Cerebellar cortex (tissue), 1 donor: ENCODE measurements at regions not wholly inside any gene's neighbourhood (a gene's known extent, or its start where the extent isn't known, plus 50 kb on each side); places are given as distances from the start of the nearest gene placed in this dataset.
A peak's percentile ranks its signal among the peaks of the same experiment; 100 is the strongest.
"Not testable (repeated sequence)": the region's sequence is repeated elsewhere in the genome, so short reads cannot be mapped to it uniquely, and the experiment has no call there.

Experiments
- DNase-seq: peaks from one replicate; pipeline ENCODE4 v3.0.0-alpha.2; 2015; ENCODE audit warnings: low spot score

DNA sequence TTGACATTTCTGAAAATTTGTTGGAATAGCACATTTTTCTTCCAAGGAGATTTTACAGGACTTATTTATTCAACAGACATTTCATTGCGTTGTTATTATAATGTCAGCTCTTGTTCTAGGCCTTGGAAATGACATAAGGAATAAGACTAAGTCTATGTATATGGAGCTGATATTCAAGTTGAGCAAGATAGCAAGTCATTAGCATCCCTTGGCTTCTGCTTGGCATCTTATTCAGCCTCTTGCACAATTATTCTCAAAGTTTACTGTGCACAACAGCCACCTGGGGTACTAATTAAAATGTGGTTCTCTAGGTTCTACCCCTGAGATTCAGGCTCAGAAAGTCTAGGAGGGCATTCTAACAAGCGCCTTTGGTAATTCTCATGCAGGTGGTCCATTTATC lies 304.8 kb upstream of the DDI1 start:
- no peak for DNase-seq

DNA sequence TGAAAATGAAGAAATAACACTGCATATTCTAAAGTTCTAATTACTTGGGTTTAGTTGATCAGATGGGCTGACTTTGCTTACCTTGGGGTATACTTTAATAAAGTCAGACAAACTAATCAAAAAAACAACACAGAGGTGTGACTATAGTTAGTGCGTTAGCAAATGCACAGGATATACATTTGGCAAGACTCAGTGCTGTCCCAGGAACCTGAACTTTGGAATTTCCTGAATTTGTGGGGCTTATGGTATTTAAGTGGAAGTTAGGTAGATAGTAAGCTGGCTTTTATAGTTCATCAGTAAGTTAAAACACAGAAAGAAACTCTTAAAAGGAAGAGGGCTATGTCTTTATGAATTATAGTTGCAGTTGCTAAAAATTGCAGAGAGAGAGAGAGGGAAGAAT lies 302.6 kb upstream of the DDI1 start:
- DNase-seq = no peak

DNA sequence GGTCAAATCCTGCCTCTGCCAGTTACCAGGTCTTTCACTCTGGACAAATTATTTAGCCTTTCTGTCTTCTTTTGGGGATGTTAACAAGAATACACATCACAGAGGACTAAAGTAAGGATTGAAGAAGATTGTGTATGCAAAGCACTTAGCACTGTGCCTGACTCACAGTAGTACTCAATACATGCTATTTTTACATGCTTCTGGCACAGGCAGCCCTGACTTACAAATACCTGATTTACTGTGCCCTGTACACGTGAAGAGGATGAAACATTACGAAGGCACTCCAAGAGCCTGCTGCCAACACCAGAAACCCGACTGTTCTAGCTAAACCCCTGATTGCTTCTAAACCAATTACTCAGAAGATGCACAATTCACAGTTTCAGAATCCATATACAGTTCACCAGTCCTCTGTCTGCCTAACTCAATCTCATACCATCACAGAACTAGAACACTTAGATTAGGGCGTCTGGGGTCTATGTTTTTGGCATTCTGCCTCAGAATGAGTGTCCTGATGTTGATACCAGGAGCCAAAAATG lies 300.9 kb upstream of the DDI1 start:
- DNase-seq = no peak

DNA sequence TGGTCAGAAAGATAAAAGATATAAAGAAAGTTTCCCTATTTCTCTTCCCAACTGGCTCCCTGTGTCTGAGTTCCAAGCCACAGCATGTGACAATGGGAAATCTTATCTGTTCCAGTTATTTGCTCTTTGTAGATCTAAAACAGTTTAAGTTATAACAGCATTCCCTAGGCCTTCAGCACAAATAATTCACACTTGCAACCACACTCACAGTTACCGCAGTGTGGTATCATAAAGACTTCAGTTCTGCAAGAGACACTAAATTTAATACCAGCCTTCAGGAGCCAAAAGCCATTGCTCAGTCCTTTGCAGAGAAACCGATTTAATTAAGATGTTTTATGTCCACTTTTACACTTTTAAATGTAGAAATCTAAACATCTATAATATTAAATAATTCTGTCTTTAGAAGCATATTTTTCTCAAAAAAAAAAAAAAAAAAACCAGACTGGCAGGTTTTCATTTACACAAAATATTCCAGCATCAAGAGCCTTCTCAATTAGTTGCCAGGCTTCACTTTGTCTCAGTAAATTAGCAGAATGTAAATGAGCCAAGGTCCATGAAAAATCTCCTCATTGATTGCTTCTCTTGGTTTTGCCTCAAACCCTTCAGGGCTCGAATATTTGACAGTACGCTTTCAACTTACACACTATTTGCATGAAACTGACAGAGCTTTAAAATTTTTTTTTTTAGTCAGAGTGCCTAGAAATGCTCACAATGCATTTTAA lies 300.0 kb upstream of the DDI1 start:
- DNase-seq = no peak

DNA sequence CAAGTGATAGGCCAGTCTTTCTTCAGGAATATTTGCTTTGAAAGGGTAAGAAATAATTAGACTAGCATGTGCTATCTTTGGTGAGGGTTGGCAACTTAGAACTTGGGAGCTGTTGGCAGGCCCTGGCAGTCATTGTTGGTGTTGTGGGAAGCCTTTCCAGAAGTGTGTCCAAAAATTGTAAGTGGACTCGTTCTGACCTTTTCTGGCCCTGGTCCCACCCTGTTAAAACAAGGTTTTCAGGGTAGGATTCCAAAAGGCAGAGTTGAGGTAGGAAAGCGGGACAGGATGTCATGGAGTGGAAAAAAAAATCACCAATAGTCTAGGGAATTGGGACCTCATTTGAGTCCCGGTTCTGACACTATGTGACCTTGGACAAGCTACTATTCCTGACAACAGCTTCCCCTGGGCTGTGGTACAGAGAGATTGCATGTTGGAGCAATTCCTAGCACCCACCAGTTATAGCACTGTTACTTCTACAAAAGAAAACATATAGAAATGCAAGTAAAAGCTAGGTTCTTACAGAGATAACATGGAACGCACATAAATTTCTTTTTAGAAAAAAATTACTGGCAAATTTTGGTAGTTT lies 299.3 kb upstream of the DDI1 start:
- DNase-seq = no peak

DNA sequence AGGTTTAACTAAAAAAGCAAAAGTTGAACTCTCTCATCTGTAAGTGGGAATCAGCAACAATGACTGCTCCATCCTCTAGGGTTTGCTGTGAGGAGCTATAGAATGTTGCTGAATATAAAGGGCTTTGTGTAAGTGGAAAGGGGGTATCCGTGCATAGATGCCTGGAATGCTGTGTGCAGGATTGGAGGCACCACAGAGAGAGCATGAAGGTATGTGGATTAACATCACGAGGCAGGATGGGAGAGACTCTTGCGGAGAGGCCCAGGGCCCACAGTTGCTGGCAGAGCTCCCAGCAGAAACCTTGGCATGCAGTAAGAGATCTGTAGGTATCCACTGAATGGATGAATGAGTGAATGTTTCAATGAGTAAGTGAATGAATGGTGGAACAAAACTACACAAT lies 298.7 kb upstream of the DDI1 start:
- DNase-seq = no peak

DNA sequence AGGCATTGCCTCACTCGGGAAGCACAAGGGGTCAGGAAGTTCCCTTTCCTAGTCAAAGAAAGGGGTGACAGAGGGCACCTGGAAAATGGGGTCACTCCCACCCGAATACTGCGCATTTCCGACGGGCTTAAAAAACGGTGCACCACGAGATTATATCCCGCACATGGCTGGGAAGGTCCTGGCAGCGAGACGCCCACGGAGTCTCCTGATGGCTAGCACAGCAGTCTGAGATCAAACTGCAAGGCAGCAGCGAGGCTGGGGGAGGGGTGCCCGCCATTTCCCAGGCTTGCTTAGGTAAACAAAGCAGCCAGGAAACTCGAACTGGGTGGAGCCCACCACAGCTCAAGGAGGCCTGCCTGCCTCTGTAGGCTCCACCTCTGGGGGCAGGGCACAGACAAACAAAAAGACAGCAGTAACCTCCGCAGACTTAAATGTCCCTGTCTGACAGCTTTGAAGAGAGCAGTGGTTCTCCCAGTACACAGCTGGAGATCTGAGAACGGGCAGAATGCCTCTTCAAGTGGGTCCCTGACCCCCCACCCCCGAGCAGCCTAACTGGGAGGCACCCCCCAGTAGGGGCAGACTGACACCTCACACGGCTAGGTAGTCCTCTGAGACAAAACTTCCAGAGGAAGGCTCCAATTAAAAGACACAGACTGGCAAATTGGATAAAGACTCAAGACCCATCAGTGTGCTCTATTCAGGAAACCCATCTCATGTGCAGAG lies 297.2 kb upstream of the DDI1 start:
- not testable (repeated sequence) for DNase-seq

DNA sequence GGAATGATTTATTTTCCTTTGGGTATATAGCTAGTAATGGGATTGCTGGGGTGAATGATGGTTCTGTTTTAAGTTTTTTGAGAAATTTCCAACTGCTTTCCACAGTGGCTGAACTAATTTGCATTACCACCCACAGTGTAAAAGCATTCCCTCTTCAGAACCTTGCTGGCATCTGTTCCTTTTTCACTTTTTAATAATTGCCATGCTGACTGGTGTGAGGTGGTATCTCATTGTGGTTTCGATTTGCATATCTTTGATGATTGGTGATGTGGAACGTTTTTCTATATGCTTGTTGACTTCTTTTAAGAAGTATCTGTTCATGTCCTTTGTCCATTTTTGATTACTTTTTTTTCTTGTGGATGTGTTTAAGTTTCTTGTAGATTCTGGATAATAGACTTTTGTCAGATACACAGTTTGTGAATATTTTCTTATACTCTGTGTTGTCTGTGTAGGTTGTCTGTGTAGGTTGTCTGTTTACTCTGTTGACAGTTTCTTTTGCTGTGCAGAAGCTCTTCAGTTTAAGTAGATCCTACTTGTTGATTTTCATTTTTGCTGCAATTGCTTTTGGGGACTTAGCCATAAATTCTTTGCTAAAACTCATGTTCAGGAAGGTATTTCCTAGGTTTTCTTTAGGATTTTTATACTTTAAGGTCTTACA lies 291.8 kb upstream of the DDI1 start:
- no peak for DNase-seq

DNA sequence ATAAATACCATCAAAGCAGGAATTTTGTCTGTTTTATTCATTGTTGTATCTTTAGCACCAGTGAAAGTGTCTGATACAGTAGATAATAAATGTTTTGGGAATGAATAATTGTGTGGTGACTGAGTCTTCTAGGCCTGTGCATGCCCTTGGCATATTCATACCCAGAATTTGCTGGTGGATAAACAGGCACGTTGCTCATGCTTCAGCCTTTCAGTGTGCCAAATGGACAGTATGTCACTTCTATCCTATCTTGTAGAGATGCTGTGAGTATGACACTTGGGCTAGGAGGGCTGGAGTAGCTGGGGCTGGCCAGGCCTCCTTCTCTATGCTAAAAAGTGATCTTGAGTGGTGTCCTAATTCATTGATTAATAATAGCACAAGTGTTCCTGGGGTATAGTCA lies 287.3 kb upstream of the DDI1 start:
- DNase-seq = no peak

DNA sequence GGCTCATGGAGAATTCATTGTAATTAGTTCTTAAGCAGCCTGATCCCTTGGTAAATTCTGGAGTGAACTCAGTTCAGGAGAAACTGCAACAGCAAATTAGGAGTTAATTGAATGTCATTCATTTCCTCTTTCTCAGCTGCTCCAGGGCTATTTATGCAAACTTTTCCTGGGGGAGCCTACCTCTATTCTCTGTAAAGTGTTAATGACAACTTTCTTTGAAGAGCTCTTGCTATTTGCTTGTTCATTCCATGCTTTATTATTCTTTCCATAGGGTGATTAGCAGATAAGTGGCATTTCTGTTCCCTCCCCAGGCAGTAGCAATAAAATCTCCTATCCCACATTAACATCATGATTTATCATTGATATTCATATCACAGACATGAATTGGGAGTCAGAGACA lies 267.6 kb upstream of the DDI1 start:
- DNase-seq = no peak

DNA sequence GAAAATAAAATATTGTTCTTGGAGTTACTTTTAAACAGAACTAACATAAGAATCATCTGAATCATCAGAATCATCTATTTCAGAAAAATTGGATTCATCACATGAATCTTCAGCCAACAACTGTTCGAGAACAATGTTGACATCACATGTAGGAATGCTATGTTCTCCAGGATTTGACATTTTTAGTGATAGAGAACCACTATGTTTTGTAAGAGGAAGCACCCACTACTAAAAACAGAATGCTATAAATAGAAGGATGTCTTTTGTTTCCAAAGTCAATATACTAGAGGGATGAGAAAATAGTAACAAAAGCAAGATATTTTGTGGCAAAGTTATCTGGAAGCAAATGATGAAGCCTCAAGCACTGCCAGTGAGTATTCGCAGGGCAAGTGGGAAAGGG lies 263.4 kb upstream of the DDI1 start:
- DNase-seq = no peak

DNA sequence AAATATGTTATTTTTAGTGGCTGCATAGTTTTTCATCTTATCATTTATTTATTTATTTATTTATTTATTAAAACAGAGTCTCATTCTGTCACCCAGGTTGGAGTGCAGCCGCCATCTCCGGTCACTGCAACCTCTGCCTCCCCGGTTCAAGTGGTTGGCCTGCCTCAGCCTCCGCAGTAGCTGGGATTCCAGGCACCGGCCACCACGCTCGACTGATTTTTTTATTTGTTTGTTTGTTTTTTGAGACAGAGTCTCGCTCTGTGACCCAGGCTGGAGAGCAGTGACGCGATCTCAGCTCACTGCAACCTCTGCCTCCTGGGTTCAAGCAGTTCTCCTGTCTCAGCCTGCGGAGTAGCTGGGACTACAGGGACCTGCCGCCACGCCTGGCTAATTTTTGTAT lies 262.9 kb upstream of the DDI1 start:
- DNase-seq = no peak

DNA sequence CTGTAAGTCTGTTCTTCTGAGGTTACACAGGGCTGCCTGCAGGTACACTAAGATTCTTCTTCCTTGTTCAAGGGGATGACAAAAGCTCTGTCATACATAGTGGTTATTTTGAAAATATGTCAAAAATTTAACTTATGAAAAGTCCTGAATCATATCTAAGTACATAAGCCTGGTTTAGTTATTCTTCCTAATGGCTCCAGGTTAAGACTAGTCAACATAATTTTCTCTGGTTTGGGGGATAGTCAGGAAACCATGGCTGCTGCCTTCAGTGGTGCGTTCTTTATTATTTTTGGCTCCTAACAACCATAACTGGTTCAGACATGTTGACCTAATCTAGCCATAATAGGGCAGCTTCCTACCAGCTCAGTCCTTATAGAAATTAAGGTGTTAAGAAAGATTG lies 257.4 kb upstream of the DDI1 start:
- DNase-seq = no peak

DNA sequence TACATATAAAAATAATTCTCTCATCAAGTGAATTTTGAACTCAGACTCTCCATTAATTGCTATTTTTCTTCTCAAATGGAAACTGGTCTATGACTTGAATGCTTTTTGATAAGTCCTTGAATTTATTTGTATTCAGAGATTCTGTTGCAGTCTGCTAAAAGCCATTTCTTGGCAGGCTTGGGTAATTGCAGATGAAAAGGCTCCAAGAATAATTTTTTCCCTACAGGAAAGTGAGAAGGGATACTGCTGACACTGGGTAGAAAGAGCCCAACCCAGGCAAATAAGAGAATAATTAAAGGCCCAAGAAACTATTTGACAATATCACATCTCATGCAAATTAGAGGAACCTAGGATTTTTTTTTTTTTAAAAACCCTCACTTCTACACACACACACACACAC lies 246.5 kb upstream of the DDI1 start:
- peak; percentile 33 for DNase-seq

DNA sequence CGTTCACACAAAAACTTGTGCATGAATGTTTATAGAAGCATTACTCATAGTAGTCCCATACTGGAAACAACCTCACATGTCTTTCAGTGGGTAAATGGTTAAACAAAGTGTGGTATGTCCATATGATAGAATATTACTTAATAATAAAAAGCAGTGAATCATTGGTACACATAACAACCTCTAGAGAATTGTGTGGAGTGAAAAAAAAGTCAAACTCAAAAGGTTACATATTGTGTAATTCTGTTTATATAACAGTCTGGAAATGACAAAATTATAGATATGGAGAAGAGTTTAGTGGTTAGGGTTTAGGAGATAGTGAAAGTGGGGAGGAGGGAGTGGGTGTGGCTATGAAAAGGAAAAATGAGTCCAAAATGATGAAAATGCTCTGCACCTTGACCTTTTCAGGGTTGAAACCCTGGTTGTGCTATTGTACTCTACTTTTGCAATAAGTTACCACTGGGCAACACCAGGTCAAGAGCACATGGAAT lies 243.4 kb upstream of the DDI1 start:
- no peak for DNase-seq

DNA sequence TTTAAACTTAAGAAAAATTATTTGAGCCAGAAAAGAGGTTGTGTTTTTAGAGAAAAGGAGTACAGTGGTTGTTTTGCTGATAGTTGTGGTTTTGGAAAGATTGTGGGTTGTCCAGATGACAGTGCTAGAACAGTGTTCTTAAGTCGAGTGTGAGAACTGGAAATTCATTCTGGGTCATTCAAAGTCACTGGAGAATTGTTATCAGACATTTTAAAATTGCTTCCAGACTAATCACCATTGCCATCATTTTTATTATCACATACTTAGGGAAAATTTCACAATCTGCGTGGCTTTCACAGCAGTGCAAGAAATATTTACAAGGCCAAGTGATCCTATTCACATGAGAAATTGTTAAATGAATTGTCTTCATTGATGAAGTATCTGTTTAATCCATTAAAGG lies 242.2 kb upstream of the DDI1 start:
- no peak for DNase-seq

DNA sequence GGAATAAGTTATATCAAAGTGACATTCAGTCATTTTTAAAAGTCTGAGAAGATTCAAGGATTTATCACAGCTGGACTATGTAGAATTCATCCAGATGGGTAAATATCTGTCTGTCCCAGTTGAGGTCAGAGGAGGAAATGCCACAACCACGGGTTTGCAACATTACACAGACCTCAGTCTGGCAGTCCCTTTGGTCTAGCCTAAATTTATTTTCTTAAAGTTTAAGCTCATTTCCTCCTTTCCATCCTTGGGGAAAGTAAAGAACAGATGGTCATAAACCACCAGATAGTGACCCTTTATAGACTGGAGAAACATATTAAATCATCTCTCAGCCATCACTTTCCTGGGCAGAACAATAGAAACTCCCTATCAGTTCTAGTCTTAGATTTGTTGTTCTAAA lies 238.4 kb upstream of the DDI1 start:
- no peak for DNase-seq

DNA sequence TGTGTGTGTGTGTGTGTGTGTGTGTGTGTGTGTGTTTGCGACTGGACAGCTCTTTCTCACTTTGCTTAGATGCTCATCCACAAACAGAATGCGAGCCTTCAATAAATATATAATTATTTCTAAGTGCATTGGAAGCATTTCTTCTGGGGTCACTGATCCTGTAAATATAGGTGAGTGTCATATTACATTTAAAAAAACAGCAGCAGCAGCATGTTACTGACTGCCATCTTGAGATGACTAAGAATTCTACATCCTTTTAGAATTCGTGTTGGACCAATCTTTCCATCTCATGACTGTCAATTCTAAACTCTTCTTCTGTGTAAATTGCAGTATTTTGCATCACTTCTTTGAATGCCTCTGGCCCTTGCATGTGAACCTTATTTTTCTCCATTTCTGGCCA lies 238.0 kb upstream of the DDI1 start:
- no peak for DNase-seq

DNA sequence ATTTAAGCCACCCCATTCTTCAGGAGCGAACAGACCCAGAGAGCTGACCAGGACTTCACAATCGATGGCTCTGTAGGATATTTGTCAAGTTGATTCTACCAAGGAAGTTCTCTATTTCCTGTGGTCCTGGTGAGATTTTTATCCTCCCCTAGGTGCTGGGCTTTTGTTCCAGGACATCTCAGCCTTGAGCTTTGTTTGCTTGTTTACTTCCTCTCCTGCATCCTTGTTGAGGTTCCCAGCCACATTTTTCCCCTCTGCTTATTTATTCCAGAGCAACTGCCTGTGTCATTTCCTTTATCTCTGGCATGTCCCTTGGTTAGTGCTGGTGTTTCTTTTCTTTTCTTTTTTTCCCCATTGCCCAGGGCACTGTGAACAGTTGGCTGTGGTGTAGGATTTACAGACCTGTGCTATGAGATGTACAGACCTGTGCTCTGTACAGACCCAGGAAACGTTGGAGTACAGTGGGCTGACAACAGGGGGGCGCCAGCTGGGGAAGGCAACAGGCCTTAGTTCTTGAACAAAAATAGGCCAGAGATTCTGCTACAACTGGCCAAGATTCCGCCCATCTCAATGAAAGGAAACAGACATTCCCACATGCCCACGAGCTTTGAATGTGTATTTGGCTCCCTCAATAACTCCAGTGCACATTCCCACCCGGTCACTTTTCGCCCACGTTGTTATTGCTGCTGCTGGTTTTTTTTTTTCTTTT lies 235.9 kb upstream of the DDI1 start:
- peak; percentile 4 for DNase-seq

DNA sequence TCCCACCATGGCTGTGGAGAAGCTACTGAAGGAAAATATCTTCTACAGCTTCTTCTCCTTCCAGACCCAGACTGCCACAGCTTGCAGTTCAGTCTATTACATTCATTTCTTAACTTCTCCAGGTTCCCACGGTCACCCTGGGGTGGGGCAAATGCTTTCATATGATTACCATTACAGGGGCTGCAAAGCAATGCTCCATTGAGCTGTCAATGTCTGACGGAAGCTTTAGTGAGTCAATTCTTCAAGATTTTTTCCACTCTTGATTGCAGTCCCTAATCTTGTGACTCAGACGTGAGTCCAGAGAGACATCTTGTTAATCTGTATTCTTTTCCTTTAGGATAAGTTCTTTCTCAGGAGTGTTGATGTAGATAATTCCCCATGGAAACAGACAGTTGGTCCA lies 233.4 kb upstream of the DDI1 start:
- no peak for DNase-seq

DNA sequence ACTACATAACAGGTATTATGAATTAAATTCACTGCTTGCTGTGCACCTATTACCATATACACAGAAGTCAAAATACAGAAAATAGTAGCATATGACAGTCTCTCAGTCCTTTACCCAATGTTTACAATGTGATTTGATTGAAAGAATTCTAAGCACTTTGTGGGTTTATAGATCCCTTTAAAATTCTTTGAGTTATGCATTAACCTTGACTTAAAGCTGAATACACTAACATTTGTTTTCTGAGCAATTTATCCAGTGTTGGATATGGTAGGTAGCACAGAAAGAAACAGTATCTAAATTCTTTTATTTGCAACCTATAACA lies 230.8 kb upstream of the DDI1 start:
- no peak for DNase-seq
